GM19324 (cell line): ENCODE measurements at regions not wholly inside any gene's neighbourhood (a gene's known extent, or its start where the extent isn't known, plus 50 kb on each side); places are given as distances from the start of the nearest gene placed in this dataset.

Experiments
- ATAC-seq: cut with Tn5 transposase; IDR thresholded peaks from one replicate; pipeline ENCODE4 v1.9.1; 2021; ENCODE audit warnings: mild to moderate bottlenecking, moderate library complexity; ENCODE audit not compliant: unreplicated experiment, low FRiP score

DNA sequence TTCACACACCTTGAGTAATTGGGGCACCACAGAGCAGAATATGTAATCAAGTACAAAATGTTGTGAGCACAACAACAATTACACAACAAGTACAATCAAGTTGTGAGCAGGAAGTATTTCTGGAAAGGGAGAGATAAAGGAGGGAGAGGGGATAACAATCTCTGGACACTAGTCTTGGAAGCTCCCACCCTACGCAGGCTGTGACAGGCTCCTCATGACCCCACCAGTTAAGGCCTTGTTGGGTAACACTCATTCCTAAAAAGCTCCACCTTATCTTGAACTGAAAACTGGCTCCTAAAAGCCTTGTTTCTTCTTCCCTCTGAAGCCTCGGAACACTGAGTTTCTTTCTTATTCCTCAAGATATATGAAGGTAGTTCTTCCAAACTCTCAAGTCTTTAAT, 806.0 kb downstream of the UQCRFS1 start:
- ATAC-seq, result no peak

DNA sequence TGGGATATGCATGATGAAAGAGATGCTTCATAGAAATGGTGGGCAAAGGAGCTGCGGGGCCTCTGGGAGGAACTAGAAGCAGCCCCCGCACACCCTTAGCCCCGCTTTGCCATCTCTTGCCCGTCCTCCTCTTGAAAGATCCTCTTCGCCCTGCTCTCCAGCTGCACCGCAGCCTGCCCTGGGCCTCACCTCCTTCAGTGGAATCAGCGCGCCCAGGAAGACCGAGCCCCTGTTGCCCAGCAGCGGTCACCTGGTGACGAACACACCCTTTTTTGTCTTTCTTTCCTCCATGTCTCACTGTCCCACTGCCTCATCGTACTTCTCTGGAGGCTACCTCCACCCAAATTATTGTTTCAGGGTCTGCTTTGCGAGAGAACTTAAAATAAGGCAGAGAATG, 807.6 kb downstream of the UQCRFS1 start:
- no peak for ATAC-seq

DNA sequence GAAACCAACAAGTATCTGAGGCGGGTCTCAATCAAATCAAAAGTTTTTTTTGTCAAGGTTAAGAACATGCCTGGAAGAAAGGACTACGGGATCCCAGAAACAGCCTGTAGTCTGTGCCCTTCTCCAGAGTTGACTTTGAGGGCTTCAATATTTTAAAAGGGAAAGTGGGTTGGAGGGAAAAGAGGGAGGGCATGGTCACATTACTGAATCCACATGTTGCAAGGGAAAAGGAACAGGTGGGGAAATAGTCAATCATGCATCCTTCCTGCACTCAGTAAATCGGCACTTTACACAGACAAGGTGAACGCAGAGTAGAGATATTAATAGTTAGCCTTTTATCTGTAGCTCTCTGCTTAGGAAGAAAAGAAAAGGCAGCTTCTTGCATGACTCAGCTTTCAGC, 808.5 kb downstream of the UQCRFS1 start:
- ATAC-seq, result no peak

DNA sequence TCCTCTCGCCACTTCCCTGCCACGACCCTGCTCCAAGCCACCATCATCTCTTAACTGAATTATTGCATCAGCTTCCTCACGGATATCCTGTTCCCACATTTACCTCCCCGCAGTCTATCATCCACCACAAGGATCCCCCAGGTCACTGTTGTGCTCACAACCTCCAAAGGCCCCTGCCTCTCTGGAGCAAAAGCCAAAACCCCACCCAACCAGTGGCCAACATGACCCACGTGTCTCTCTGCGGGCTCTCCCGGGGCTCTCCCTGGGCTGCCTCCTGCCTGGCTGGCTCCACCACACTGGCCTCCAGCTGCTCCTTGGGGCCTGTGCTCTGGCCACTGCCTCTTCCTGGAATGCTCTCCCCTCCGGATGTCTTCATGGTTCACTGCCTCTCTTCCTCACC, 809.3 kb downstream of the UQCRFS1 start:
- ATAC-seq, result no peak

DNA sequence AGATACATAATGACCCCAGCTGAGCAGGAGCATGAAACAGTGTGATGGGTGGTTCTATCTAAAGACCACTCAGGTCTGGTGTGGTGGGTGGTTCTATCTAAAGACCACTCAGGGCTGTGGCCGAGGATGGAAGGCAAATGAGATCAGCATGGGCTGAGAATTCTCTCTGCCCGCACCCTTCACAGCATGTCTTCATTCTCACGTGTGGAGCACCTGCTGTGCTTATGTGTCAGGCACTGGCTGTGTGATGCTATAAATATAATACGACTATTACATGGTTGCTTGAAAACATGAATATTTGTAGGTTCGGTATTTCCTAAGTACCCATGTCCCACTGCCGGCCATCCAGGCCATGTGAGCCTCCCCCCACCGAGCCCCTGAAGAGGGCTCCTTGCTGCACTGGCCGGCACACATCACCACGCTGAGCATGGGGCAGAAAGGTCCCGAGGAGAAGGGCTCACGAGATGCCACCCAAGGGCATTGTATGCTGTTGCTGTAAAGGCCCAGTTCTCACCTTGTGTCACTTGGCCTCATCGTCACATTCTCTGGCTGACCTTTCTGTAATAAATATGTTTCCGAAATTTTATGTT, 810.2 kb downstream of the UQCRFS1 start:
- ATAC-seq, result no peak

DNA sequence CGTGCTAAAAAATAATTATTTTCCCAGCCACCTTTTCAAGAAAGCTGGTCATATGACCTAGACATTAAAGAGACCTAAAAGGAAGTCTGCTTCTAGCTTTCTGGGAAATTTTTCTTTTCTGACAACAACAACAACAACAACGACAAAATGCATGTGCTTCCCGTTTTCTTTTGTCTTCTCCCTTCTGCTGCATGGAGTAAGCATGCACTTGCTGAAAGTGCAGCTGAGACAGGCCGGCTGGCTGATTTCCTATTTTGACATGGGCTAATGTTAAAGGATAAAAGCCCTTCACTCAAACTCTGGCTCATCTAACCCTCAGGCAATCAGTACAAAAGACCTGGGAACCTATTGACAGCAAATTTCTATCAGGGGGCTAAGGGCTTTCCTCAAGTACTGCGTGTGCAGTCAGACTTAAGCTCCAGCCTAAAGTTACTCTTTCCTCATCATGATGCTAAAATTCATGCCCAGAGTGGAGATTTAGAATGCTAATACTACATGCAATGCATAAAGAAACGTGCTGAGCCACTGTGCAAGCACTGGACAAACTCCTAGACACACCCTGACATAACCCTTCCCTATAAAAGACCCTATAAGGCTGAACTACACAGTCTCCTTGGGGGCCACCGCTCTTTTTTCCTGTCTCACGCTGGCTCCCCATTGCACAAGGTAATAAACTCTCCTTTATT, 811.1 kb downstream of the UQCRFS1 start:
- no peak for ATAC-seq

DNA sequence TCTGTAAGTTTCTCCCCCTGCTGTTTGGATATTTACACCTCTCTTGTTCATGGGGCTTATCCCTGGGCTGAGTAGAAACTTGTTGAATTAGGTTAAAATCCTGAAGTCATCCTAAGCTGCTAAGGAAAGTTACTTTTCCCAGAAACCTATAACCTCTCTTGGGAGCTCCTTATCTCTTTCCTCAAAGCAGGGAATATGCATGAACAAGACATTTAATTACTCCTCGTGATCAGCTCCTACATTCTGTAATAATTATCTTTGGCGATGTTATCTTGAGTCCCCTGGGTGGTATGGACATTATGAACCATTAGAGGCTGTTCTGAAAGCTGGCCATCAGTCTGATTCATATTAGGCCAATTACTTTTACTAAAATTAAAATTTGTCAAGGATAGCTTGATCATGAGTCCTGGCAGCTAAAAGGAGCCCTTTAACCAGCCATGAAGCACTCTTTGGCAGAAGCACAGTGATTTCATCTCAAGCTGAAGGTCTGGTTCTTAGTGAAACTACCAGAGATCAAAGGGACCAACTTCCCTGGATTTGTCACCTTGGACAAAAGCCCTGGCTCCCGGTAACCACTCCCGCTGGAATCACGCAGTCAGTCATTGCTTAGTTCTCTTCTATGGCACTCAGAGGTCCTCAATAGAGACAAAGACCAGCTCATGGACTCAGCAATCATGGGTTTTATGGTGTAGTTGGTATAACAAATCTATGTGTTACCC, 811.8 kb downstream of the UQCRFS1 start:
- ATAC-seq, result no peak

DNA sequence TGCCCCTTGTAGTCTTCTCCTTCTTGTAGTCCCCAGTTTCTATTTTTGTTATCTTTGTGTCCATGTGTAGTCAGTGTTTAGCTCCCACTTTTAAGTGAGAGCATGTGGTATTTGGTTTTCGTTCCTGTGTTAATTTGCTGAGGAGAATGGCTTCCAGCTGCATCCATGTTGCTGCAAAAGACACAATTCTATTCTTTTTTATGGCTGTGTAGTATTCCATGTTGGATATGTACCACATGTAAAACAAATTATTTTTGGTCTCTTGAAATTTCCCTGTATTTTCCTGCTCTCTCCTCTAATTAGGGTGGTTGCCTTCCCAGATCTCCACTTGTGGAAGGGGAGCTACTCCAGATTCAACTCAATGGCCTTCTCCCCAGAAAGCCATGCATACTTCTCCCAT, 813.8 kb downstream of the UQCRFS1 start:
- no peak for ATAC-seq

DNA sequence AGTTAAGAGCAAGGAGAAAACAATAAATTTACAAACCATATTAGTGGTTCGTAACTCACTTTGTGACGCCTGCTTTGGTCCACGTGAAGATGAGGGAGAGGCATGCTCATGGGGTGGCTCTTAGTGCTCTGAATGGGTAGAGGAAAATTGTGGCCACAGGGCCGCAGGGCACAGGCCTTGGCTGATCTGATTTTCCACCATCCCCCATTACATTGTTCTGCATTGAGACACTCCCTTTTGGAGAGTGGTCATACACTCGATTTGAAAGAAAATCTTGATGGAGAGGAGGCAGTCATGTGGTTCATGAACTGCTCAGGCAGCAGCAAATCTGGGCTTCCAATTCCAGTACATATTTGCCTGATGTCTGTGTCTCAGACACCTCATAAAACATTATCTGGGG, 815.2 kb downstream of the UQCRFS1 start:
- no peak for ATAC-seq

DNA sequence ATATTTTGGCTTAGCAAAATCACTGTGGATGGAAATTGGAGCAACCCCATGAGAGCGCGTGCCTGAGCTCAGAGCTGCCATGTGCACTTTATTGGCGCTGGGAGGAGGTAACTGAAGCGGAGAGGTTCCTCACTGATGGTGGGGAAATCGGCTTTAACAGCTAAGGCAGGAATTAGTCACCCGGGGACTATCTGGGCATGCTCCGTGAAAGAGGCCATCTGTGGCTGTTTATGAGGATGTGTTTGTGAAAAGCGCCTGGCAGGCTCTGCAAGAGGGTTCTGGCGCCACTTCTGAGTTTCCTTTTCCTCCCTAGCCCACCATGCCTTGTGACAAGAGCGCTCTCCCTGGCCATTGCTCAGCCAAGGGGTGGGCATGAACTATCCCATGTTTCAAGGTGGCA, 815.6 kb downstream of the UQCRFS1 start:
- ATAC-seq, result no peak

DNA sequence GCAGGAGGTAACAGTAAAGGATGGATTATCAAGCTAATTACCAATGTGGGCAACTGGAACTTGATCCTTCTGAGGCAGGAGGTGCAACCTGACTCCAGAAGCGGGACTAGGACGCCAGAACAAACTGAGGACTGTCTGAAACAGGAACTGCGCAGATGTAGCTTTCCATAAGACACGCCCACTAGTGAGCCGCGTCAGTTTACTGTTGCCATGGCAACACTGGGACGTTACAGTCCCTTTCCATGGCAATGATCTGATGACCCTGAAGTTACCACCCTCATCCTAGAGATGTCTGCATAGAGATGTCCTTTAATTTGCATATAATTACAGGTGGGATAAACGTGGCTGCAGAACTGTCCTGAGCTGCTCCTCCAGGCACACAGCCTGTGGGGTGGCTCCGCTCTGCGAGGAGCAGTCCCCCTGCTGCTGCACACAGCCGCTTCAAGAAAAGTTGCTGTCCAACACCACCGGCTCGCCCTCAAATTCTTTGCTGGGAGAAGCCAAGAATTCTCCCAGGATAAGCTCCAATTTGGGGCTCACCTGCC, 816.6 kb downstream of the UQCRFS1 start:
- ATAC-seq, result no peak

DNA sequence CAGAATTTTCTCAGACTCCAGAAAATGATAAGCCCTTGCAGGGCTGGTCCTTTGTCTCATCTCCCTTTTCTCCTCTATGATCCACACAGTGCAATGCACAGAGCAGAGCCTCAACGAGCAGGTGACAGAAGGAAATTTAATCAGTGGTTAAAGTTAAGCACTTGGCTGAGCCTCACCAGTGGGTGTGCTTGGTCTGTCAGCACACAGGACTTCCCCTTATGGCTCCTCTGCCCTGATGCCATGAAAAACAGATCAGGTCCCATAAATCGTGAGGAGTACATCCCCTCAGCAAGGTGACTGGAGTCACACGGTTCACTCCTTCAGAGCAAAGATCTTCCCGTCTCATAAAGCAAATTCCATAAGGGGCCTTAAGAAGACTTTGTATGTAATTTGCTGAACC, 818.2 kb downstream of the UQCRFS1 start:
- no peak for ATAC-seq

DNA sequence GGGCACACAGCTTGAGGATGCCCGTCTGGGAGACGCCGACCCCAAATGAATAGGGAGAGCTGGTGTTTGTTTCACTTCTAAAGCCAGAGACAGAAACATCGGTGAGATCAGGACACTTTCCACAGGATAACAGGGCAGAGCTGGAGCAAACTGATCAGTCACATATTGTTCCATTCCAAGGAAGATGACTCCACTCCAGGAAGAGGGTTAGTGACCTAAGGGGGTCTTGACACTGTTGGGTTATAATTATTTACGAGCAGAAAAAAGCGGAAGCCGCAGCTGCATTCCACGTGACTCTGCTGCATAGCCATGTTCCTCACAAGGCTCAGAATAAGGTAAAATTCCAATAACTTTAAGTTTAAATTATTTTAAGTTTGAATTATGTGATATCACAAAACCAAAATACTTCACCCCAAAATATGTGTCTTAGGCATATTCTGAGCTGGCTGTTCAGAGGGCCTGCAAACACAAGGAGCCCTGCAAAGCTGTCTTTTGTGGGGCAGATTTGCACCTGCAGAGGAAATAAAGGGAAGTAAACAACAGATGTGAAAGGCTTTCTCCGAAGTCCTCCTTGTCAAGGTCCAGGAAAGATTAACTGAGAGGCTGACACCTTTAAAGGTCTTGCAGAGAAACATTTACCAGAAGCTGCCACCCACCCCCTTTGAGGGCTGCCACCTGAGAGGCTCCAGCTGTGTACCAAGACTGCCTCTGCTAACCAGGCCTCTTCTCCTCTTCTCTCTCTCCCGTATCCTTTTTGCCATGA, 819.2 kb downstream of the UQCRFS1 start:
- no peak for ATAC-seq

DNA sequence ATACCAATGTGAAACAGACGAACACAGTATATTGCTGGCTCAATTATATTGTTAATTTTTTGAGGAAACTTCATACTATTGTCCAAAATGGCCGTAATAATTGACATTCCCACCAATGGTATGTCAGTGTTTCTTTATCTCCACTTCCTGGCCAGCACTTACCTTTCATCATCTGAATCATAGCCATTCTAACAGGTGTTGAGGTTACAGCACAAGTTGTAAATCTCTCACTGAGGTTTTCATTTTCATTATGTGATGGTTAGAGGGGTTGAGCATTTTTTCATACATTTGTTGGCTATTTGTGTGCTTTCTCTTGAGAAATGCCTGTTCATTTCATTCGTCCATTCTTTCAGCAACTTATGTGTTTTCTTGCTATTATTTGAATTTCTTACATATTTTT, 824.0 kb downstream of the UQCRFS1 start:
- no peak for ATAC-seq

DNA sequence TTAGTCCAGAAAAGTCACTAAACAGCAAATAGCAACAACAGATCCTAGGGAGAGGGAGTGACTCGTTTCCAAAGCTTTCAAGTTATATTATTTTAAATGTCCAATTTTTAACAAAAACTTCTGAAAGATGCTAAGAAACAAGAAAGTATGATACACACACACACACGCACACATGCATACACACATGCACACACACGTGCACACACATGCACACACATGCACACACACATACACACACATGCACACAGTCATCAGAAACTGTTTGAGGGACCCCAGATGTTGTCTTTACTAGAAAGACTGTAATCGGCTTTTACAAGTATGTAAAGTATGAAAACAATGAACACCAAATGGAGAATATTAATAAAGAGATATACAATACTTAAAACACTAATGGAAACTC, 825.4 kb downstream of the UQCRFS1 start:
- ATAC-seq, result no peak

DNA sequence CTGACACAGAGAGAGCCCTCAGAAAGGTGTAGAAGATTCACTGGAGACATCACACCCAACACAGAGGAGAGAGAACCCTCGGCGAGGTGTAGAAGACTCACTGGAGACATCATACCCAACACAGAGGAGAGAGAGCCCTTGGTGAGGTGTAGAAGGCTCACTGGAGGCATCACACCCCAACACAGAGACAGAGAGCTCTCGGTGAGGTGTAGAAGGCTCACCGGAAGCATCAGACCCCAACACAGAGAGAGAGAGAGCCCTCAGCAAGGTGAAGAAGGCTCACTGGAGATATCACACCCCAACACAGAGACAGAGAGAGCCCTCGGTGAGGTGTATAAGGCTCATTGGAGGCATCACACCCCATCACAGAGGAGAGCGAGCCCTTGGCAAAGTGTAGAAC, 826.5 kb downstream of the UQCRFS1 start:
- no peak for ATAC-seq

DNA sequence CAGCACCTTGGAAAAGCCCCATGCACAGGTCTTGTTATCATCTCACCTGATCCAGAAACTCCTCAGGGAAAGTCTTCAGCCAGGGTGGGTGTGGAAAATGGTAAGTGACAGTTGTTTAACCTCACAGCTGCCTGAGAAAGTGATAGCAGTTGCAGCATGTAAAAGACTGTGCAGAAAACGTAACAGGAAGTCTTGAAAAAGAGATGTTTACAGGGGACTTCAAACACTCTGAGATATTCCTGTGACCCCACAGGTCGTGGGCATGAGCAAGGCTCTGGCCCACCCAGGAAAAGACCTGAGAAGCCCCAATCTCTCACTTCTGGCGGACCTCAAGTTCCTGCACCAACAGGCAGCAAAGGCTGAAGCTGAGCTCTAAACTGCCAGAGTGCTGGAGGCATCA, 826.9 kb downstream of the UQCRFS1 start:
- ATAC-seq, result no peak

DNA sequence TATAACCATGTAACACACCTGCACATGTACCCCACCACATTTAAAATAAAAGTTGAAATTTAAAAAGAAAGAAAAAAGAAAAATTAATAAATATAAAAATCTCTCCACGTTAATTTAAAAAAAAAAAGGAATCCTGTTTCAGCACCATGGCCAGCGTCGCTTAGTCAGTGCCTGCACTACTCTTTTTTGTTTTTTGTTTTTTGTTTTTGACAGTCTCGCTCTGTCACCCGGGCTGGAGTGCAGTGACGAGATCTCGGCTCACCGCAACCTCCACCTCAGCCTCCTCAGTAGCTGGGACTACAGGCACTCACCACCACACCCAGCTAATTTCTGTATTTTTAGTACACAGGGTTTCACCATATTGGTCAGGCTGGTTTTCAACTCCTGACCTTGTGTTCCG, 835.9 kb downstream of the UQCRFS1 start:
- ATAC-seq, result no peak

DNA sequence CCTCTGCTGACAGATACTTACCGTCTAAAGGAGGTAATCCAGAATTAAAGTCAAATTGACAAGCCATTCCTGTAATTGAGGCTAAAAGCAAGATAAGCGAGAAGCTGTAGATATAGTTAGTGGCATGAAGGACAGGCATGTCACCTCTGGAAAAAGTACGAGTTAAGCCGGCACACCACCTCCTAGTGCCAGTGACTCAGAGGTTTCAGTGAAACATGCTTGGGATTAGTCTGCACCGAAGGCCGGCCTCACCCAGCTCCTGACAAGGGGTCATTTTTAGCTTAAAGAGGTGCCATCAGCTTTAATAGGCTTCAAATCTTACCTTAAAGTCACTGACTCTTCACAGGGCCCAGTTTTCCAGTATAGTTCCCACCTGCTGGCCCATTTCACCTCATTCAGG, 838.0 kb downstream of the UQCRFS1 start:
- no peak for ATAC-seq

DNA sequence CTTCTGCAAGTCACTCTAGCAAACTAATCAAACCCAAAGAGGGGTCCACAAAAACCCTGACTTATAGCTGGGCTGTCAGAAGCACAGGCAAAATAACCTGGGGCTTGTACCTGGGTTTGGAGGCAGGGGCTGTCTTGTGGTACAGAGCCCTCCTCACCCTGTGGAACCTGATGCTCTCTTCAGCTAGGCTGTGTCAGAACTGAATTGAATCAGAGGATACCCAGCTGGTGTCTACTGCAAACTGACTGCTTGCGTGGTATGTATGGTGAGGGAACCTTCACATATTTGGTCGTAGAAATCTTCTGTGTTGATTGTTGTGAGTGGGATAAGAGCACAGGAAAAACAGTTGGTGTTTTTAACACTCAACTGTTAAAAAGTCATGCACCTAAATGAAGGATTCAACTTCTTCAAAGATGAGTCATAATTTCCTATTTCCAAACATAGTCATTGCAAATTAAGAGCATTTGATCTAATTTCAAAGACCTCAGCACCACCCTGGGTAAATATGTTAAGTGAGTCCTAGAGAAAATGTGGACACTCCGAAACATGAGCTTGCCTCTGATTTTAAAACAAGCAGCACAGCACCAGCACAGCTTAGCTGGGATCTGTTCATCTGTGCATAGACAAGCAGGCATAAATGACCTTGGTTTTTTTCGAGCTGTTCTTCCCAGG, 840.2 kb downstream of the UQCRFS1 start:
- no peak for ATAC-seq

DNA sequence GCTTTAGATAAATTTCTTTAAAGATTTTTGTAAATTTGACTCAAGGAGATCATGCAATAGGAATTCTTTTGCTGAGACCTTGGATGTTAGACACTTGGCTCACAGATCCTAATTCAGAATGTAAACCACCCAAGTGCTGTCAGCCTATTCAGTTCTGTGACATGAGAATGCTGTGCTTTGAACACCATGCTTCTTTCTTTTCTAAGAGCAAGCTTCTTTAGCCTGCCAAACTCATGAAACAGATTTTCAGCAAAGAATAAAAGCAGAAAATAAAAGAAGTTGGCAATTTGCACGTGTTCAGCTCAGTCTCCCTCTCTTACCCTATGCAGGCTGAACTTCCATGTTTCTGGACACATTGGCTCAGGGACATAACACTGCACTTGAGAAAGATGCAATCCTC, 845.8 kb downstream of the UQCRFS1 start:
- ATAC-seq, result no peak
